H9 (cell line): ENCODE measurements at regions not wholly inside any gene's neighbourhood (a gene's known extent, or its start where the extent isn't known, plus 50 kb on each side); places are given as distances from the start of the nearest gene placed in this dataset.

Experiments used
- DNase-seq: peaks from one replicate; pipeline ENCODE4 v3.0.0-alpha.2; 2017
- H2AFZ ChIP-seq: one replicate; pipeline ENCODE4 v1.6.1; 2013; ENCODE audit warnings: mild to moderate bottlenecking, low read length, control low read depth, moderate library complexity
- H2AK5ac ChIP-seq: 2 replicates; pipeline ENCODE4 v1.6.1; 2013; ENCODE audit warnings: low read length, control low read depth, mixed read lengths; ENCODE audit not compliant: insufficient read length
- H2BK120ac ChIP-seq: one replicate; pipeline ENCODE4 v1.6.1; 2013; ENCODE audit warnings: low read depth, mild to moderate bottlenecking, low read length, control low read depth, inconsistent platforms; ENCODE audit not compliant: poor library complexity, severe bottlenecking
- H2BK12ac ChIP-seq: 2 replicates; pipeline ENCODE4 v1.6.1; 2013; ENCODE audit warnings: low read length, control low read depth, mixed read lengths, low read depth; ENCODE audit not compliant: insufficient read length
- H2BK15ac ChIP-seq: 2 replicates; pipeline ENCODE4 v1.6.1; 2013; ENCODE audit warnings: low read depth, low read length, control low read depth
- H2BK20ac ChIP-seq: one replicate; pipeline ENCODE4 v1.6.1; 2013; ENCODE audit warnings: low read depth, mild to moderate bottlenecking, low read length, control low read depth, inconsistent platforms; ENCODE audit not compliant: poor library complexity, severe bottlenecking
- H2BK5ac ChIP-seq: 2 replicates; pipeline ENCODE4 v1.6.1; 2013; ENCODE audit warnings: low read length, control low read depth, mixed read lengths; ENCODE audit not compliant: insufficient read length
- H3K14ac ChIP-seq: 2 replicates; pipeline ENCODE4 v1.6.1; 2013; ENCODE audit warnings: low read length, control low read depth; ENCODE audit not compliant: insufficient read depth
- H3K18ac ChIP-seq: 2 replicates; pipeline ENCODE4 v1.6.1; 2013; ENCODE audit warnings: low read depth, mild to moderate bottlenecking, mixed read lengths, low read length, control low read depth; ENCODE audit not compliant: insufficient read length
- H3K23ac ChIP-seq: 2 replicates; pipeline ENCODE4 v1.6.1; 2013; ENCODE audit warnings: low read length, control low read depth, mixed read lengths, low read depth; ENCODE audit not compliant: insufficient read length
- H3K23me2 ChIP-seq: 2 replicates; pipeline ENCODE4 v1.6.1; 2013; ENCODE audit warnings: low read depth, mild to moderate bottlenecking, mixed read lengths, low read length, control low read depth; ENCODE audit not compliant: insufficient read length, poor library complexity, severe bottlenecking
- H3K27ac ChIP-seq: 2 replicates; pipeline ENCODE4 v1.5.1; 2013; ENCODE audit warnings: low read length, control low read depth, mixed read lengths, low read depth; ENCODE audit not compliant: insufficient read length
- H3K27me3 ChIP-seq: 2 replicates; pipeline ENCODE4 v1.6.1; 2013; ENCODE audit warnings: low read length, control low read depth, inconsistent platforms; ENCODE audit not compliant: insufficient read depth
- H3K4ac ChIP-seq: 2 replicates; pipeline ENCODE4 v1.6.1; 2013; ENCODE audit warnings: low read depth, mild to moderate bottlenecking, control low read depth, inconsistent platforms, low read length, moderate library complexity
- H3K4me1 ChIP-seq: 2 replicates; pipeline ENCODE4 v1.6.1; 2013; ENCODE audit warnings: low read length, control low read depth, inconsistent platforms; ENCODE audit not compliant: insufficient read depth
- H3K4me2 ChIP-seq: 2 replicates; pipeline ENCODE4 v1.6.1; 2013; ENCODE audit warnings: low read length, control low read depth, mixed read lengths; ENCODE audit not compliant: insufficient read length, insufficient read depth
- H3K56ac ChIP-seq: 2 replicates; pipeline ENCODE4 v1.6.1; 2013; ENCODE audit warnings: low read depth, mild to moderate bottlenecking, mixed read lengths, low read length, control low read depth; ENCODE audit not compliant: insufficient read length
- H3K79me1 ChIP-seq: 2 replicates; pipeline ENCODE4 v1.6.1; 2013; ENCODE audit warnings: low read depth, mild to moderate bottlenecking, moderate library complexity, low read length, control low read depth, inconsistent platforms; ENCODE audit not compliant: insufficient read depth, poor library complexity, severe bottlenecking
- H3K79me2 ChIP-seq: 2 replicates; pipeline ENCODE4 v1.6.1; 2013; ENCODE audit warnings: low read length, control low read depth, inconsistent platforms; ENCODE audit not compliant: insufficient read depth
- H3K9ac ChIP-seq: 2 replicates; pipeline ENCODE4 v1.6.1; 2013; ENCODE audit warnings: low read length, control low read depth, mixed read lengths; ENCODE audit not compliant: insufficient read length; ENCODE audit errors: extremely low read depth
- H3K9me3 ChIP-seq: one replicate; pipeline ENCODE4 v1.6.1; 2013; ENCODE audit warnings: low read depth, low read length, inconsistent platforms; ENCODE audit not compliant: control insufficient read depth
- H3T11ph ChIP-seq: one replicate; pipeline ENCODE4 v1.6.1; 2013; ENCODE audit warnings: mild to moderate bottlenecking, low read length, control low read depth, inconsistent platforms
- H4K20me1 ChIP-seq: one replicate; pipeline ENCODE4 v1.6.1; 2013; ENCODE audit not compliant: control insufficient read depth, insufficient read length, insufficient read depth
- H4K5ac ChIP-seq: 2 replicates; pipeline ENCODE4 v1.6.1; 2013; ENCODE audit warnings: low read depth, mild to moderate bottlenecking, mixed read lengths, low read length, control low read depth; ENCODE audit not compliant: insufficient read length
- H4K8ac ChIP-seq: replicated peaks from 2 replicates; pipeline ENCODE4 v1.6.1; 2013; ENCODE audit warnings: low read length, control low read depth, mixed read lengths, low read depth; ENCODE audit not compliant: insufficient read length
- H4K91ac ChIP-seq: 2 replicates; pipeline ENCODE4 v1.6.1; 2013; ENCODE audit warnings: low read depth, mild to moderate bottlenecking, moderate library complexity, mixed read lengths, low read length, control low read depth; ENCODE audit not compliant: insufficient read length
- H3K27ac Mint-ChIP-seq, 3 experiments: 2 replicates in 2 of 3; 3 replicates in 1 of 3; pipeline ENCODE4 v1.8.0; 2020 to 2021; ENCODE audit warnings: mixed read lengths in 3 of 3, mild to moderate bottlenecking in 1 of 3, moderate library complexity in 1 of 3
- H3K27me3 Mint-ChIP-seq: 2 replicates; pipeline ENCODE4 v1.8.0; 2021; ENCODE audit warnings: low read depth, mild to moderate bottlenecking, moderate library complexity, mixed read lengths
- H3K36me3 Mint-ChIP-seq, 3 experiments: 2 replicates in 2 of 3; 3 replicates in 1 of 3; pipeline ENCODE4 v1.8.0; 2020 to 2021; ENCODE audit warnings: low read depth in 3 of 3, mixed read lengths in 3 of 3; ENCODE audit not compliant: insufficient read depth in 1 of 3
- H3K4me1 Mint-ChIP-seq, 2 experiments: 2 replicates each; pipeline ENCODE4 v1.8.0; 2020; ENCODE audit warnings: mixed read lengths in 2 of 2
- H3K4me3 Mint-ChIP-seq, 2 experiments: 2 replicates in 1 of 2; 3 replicates in 1 of 2; pipeline ENCODE4 v1.8.0; 2020 to 2021; ENCODE audit warnings: mild to moderate bottlenecking in 2 of 2, mixed read lengths in 2 of 2, moderate library complexity in 1 of 2
- H3K9me3 Mint-ChIP-seq, 2 experiments: 2 replicates in 1 of 2; 3 replicates in 1 of 2; pipeline ENCODE4 v1.8.0; 2020; ENCODE audit warnings: mild to moderate bottlenecking in 2 of 2, mixed read lengths in 2 of 2, moderate library complexity in 1 of 2
- CTCF ChIP-seq: fragments of 200-600 bp; sonication (generic); conservative IDR thresholded peaks from 3 replicates; pipeline ENCODE4 v1.8.0; 2021; ENCODE audit warnings: antibody characterized with exemption, mild to moderate bottlenecking
- WGBS: extraction: QIAGEN DNeasy Blood & Tissue Kit; methylation state at CpG from one replicate; pipeline ENCODE4 v1.1.7; 2013; ENCODE audit warnings: missing lambda C conversion rate, low lambda C conversion rate, mixed read lengths; ENCODE audit not compliant: insufficient read length; ENCODE audit errors: extremely low coverage; 5-methylcytosine and 5-hydroxymethylcytosine counted together

DNA sequence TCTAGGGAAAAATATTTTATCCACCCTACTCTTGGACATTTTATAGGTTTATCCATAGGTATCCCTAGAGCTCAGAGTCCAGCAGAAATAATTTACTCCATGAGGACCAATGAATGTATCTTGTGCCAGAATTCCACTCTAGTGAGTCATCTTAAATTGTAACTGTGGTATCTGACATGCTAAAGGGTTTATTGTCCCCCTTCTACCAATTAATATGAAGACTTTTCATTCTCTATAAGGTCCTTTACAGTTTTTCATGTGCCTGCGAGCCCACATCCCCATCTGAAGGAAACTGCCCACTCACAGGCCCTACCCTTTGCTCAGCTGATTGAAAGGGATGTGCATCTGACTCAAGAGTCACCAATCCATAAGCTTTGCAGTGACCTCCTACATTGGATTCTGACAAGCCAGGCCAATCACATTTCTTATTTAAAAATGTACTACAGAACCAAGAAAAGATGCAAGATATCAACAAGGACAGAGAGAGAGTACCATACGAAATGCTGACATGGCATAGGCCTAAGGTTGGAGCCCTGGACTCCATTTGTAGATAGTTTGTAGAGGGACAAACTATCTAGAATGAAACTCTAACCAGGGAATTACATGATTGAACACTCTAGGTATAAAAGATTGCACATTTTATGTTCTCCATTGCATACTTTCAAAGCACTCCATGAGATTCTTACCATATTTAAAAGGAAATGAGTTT, 93.4 kb upstream of the DEFB112 start:
- Histone ChIP-seq H3K23me2 (no peaks in the 10 kb centered on the region), H4K5ac (no peak overlapping the region), H3K79me2 (no peaks in the 10 kb centered on the region), H3K9me3 (no peaks in the 10 kb centered on the region), H3K79me1 (no peaks in the 10 kb centered on the region), H3K14ac (no peak overlapping the region), H3K23ac (no peak overlapping the region), H3K4ac (no peak overlapping the region), H2BK5ac (no peak overlapping the region), H4K91ac (no peak overlapping the region), H3T11ph (no peak overlapping the region), H3K4me2 (no peak overlapping the region), H3K18ac (no peak overlapping the region), H2AFZ (no peak overlapping the region), H2BK120ac (no peak overlapping the region), H2AK5ac (no peak overlapping the region), H2BK20ac (no peak overlapping the region), H3K4me1 (no peaks in the 10 kb centered on the region), H3K27ac (no peak overlapping the region), H3K56ac (no peak overlapping the region), H3K9ac (no peak overlapping the region), H4K8ac (no peak overlapping the region), H2BK15ac (no peak overlapping the region), H3K27me3 (no peaks in the 10 kb centered on the region), H2BK12ac (no peak overlapping the region), H4K20me1 (no peaks in the 10 kb centered on the region)
- Mint-ChIP-seq H3K27ac (no peak overlapping the region), H3K9me3 (no peaks in the 10 kb centered on the region), H3K27me3 (no peaks in the 10 kb centered on the region), H3K4me3 (no peak overlapping the region), H3K36me3 (no peaks in the 10 kb centered on the region), H3K4me1 (no peaks in the 10 kb centered on the region)
- no peak for DNase-seq
- WGBS, result no CpG with 5 or more reads among the region's 2 CpGs
- no peak for TF ChIP-seq CTCF
